HEK293 (cell line): ENCODE measurements at regions not wholly inside any gene's neighbourhood (a gene's known extent, or its start where the extent isn't known, plus 50 kb on each side); places are given as distances from the start of the nearest gene placed in this dataset.

Experiments
- CTCF ChIA-PET: fragments of 350-600 bp; formaldehyde crosslinking; extraction: SDS; loops from one replicate; lab custom pipeline; 2021; ENCODE audit warnings: antibody characterized with exemption; lab: Yijun Ruan, JAX
- POLR2A ChIA-PET: fragments of 300-600 bp; formaldehyde crosslinking; extraction: SDS; loops from one replicate; lab custom pipeline; 2020; ENCODE audit warnings: antibody characterized with exemption, inconsistent platforms; lab: Yijun Ruan, JAX
- H3K27ac ChIP-seq: fragments of 200-500 bp; sonication (Bioruptor generic); 2 replicates; pipeline ENCODE4 v1.5.1; 2014; ENCODE audit warnings: low read depth, low read length, control low read depth, inconsistent platforms; ENCODE audit errors: extremely low read depth
- H3K36me3 ChIP-seq, 2 experiments: fragments of 200-500 bp in 1 of 2; sonication (Bioruptor generic) in 1 of 2; 1 replicate in 1 of 2; 2 replicates in 1 of 2; pipeline ENCODE4 v1.5.1; 2014 to 2017; ENCODE audit warnings: inconsistent platforms in 2 of 2, low read length in 2 of 2; ENCODE audit not compliant: control insufficient read depth in 2 of 2, insufficient read depth in 1 of 2
- H3K4me1 ChIP-seq: fragments of 200-500 bp; sonication (Bioruptor generic); 2 replicates; pipeline ENCODE4 v1.5.1; 2014; ENCODE audit warnings: mild to moderate bottlenecking, low read length, inconsistent platforms; ENCODE audit not compliant: control insufficient read depth, insufficient read depth
- H3K4me3 ChIP-seq: 2 replicates; pipeline ENCODE4 v1.5.1; 2011; ENCODE audit warnings: low read depth, mild to moderate bottlenecking, control low read depth, low read length, moderate library complexity
- H3K9me3 ChIP-seq: fragments of 200-500 bp; sonication (Bioruptor generic); 2 replicates; pipeline ENCODE4 v1.5.1; 2014; ENCODE audit warnings: low read depth, low read length, inconsistent platforms; ENCODE audit not compliant: control insufficient read depth, insufficient read depth
- GLI2 ChIP-seq: fragments of 450-650 bp; formaldehyde crosslinking; IDR thresholded peaks from 2 replicates; pipeline ENCODE4; 2017; ENCODE audit warnings: missing biosample characterization, missing genetic modification characterization, low read depth, borderline replicate concordance
- KLF8 ChIP-seq: fragments of 450-650 bp; formaldehyde crosslinking; IDR thresholded peaks from 2 replicates; pipeline ENCODE4 v1.5.1; 2016; ENCODE audit warnings: missing biosample characterization, missing genetic modification characterization
- SALL2 ChIP-seq: fragments of 450-650 bp; formaldehyde crosslinking; IDR thresholded peaks from 2 replicates; pipeline ENCODE4 v1.5.0; 2017; ENCODE audit warnings: missing biosample characterization, mild to moderate bottlenecking, missing genetic modification characterization, borderline replicate concordance
- WT1 ChIP-seq: fragments of 450-650 bp; formaldehyde crosslinking; IDR thresholded peaks from 2 replicates; pipeline ENCODE4 v1.5.1; 2016; ENCODE audit warnings: missing biosample characterization, missing genetic modification characterization
- ZBTB11 ChIP-seq: fragments of 450-650 bp; formaldehyde crosslinking; conservative IDR thresholded peaks from 2 replicates; pipeline ENCODE4 v1.5.1; 2016; ENCODE audit warnings: low read depth, missing biosample characterization, missing genetic modification characterization
- ZBTB44 ChIP-seq: fragments of 450-650 bp; IDR thresholded peaks from 2 replicates; pipeline ENCODE4 v1.5.1; 2018; ENCODE audit warnings: missing biosample characterization, mild to moderate bottlenecking, missing genetic modification characterization
- ZBTB49 ChIP-seq: fragments of 450-650 bp; formaldehyde crosslinking; IDR thresholded peaks from 2 replicates; pipeline ENCODE4 v1.5.1; 2016; ENCODE audit warnings: missing biosample characterization, missing genetic modification characterization, low read depth
- ZIC2 ChIP-seq: fragments of 450-650 bp; formaldehyde crosslinking; IDR thresholded peaks from 2 replicates; pipeline ENCODE4 v1.5.1; 2016; ENCODE audit warnings: missing biosample characterization, missing genetic modification characterization
- ZNF132 ChIP-seq: fragments of 450-650 bp; formaldehyde crosslinking; IDR thresholded peaks from 2 replicates; pipeline ENCODE4 v1.5.1; 2017; ENCODE audit warnings: missing biosample characterization, missing genetic modification characterization, borderline replicate concordance
- ZNF184 ChIP-seq: fragments of 450-650 bp; IDR thresholded peaks from 2 replicates; pipeline ENCODE4 v1.5.1; 2018; ENCODE audit warnings: missing biosample characterization, mild to moderate bottlenecking, missing genetic modification characterization
- ZNF302 ChIP-seq: fragments of 450-650 bp; formaldehyde crosslinking; IDR thresholded peaks from 2 replicates; pipeline ENCODE4 v1.5.1; 2016; ENCODE audit warnings: missing biosample characterization, missing genetic modification characterization, low read depth
- ZNF398 ChIP-seq: fragments of 450-650 bp; formaldehyde crosslinking; IDR thresholded peaks from 2 replicates; pipeline ENCODE4 v1.5.1; 2017; ENCODE audit warnings: missing biosample characterization, missing genetic modification characterization
- ZNF423 ChIP-seq: fragments of 450-650 bp; formaldehyde crosslinking; IDR thresholded peaks from 2 replicates; pipeline ENCODE4 v1.5.1; 2016; ENCODE audit warnings: missing biosample characterization, missing genetic modification characterization
- ZNF426 ChIP-seq: fragments of 450-650 bp; formaldehyde crosslinking; IDR thresholded peaks from 2 replicates; pipeline ENCODE4 v1.5.1; 2017; ENCODE audit warnings: missing biosample characterization, missing genetic modification characterization, mild to moderate bottlenecking, inconsistent platforms, moderate library complexity
- ZNF473 ChIP-seq: fragments of 450-650 bp; formaldehyde crosslinking; IDR thresholded peaks from 2 replicates; pipeline ENCODE4 v1.5.1; 2017; ENCODE audit warnings: missing biosample characterization, missing genetic modification characterization
- ZNF48 ChIP-seq: fragments of 450-650 bp; formaldehyde crosslinking; IDR thresholded peaks from 2 replicates; pipeline ENCODE4 v1.5.1; 2016; ENCODE audit warnings: missing biosample characterization, missing genetic modification characterization
- ZNF530 ChIP-seq: fragments of 450-650 bp; formaldehyde crosslinking; IDR thresholded peaks from 2 replicates; pipeline ENCODE4 v1.5.1; 2016; ENCODE audit warnings: low read depth, missing biosample characterization, missing genetic modification characterization
- ZNF558 ChIP-seq: fragments of 450-650 bp; formaldehyde crosslinking; IDR thresholded peaks from 2 replicates; pipeline ENCODE4 v1.5.1; 2016; ENCODE audit warnings: missing biosample characterization, missing genetic modification characterization
- ZNF560 ChIP-seq: fragments of 450-650 bp; formaldehyde crosslinking; IDR thresholded peaks from 2 replicates; pipeline ENCODE4 v1.5.1; 2017; ENCODE audit warnings: missing biosample characterization, missing genetic modification characterization, borderline replicate concordance
- TF ChIP-seq, protein P1 (sequence below): fragments of 450-650 bp; formaldehyde crosslinking; IDR thresholded peaks from 2 replicates; pipeline ENCODE4 v1.5.1; 2017; ENCODE audit warnings: missing biosample characterization, missing genetic modification characterization

GRCh38 chr6:43993881-43994523 is 133.2 kb downstream of the MRPL14 start (continued):
- TF ChIP-seq ZNF132 (tag by site-specific recombination) = no peak
- TF ChIP-seq ZNF530 (tag by site-specific recombination) = no peak
- TF ChIP-seq KLF8 (tag by site-specific recombination) = no peak
- no peak for TF ChIP-seq ZNF48 (tag by site-specific recombination)
- TF ChIP-seq ZNF560 (tag by site-specific recombination) = no peak
- no peak for TF ChIP-seq ZNF302

DNA sequence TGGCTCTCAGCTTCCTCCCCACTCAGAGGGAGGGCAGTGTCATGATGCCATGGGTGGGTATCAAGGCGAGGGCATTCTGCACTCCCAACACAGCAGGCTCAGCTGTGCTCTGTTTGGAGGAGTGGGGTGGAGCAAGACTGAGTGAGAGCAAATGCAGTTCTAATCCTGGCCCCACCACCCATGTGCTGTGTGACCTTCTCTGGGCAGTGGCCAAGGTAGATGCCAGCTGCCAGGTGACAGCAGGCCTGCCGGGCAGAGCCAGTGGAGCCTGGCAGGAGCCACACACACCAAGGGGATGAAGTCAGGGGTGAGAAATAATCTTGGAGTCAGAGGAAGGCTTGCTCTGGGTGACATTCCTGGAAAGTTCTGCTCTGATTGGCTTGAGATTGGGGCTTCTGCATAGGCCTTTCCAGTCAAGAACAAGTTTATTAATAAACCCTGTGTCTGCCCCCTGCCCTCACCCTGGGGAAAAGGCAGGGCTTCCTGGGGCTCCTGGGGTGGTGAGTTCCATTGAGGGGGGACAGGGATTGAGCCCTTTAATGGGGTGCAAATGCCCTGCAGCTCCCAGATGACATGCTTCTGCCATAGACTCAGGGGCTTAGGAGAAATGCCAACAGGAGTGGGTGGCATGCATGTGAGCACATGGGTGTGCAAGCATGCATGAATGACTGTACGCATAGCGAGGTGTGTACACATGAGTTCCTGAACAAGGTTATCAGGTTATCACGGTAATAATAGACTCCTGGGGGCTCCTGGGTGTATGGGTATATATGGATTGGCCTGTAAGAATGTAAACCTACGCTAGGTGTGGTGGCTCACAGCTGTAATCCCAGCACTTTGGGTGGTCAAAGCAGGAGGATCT is 134.2 kb downstream of the MRPL14 start:
- H3K4me1 ChIP-seq = no peaks in the 10 kb centered on the region
- CTCF ChIA-PET = interaction anchor here (1.0 to 1.3 kb wide), 3 partner anchors 11 to 86 kb away, joined by 3 read pairs; no protein-coding TSS in a partner anchor
- TF ChIP-seq WT1 = no peak
- TF ChIP-seq ZIC2 (tag by site-specific recombination) = peak; percentile 58
- TF ChIP-seq ZBTB44 (tag by site-specific recombination) = no peak
- no peak for TF ChIP-seq ZNF473
- TF ChIP-seq GLI2 (tag by site-specific recombination) = no peak
- no peak for TF ChIP-seq ZNF426 (tag by site-specific recombination)
- TF ChIP-seq, all 188 proteins: peak for 1
- POLR2A ChIA-PET = no interaction called here
- H3K27ac ChIP-seq = no peak overlapping the region
- no peaks in the 10 kb centered on the region for H3K9me3 ChIP-seq
- H3K36me3 ChIP-seq = no peaks in the 10 kb centered on the region
- H3K4me3 ChIP-seq = no peak overlapping the region

GRCh38 chr6:43992126-43992663 is 135.1 kb downstream of the MRPL14 start:
- POLR2A ChIA-PET = interaction anchor here (2.5 kb wide), 1 partner anchor 222 kb away, joined by 9 read pairs; the partner anchor contains the start of gene VEGFA
- H3K4me3 ChIP-seq = no peak overlapping the region
- CTCF ChIA-PET = interaction anchor here (1.0 to 1.2 kb wide), 2 partner anchors 11 to 40 kb away, joined by 3 read pairs; no protein-coding TSS in a partner anchor
- no peak overlapping the region for H3K27ac ChIP-seq
- H3K36me3 ChIP-seq = no peaks in the 10 kb centered on the region
- no peaks in the 10 kb centered on the region for H3K4me1 ChIP-seq
- no peaks in the 10 kb centered on the region for H3K9me3 ChIP-seq
- no peak for TF ChIP-seq ZNF398 (tag by site-specific recombination)
- no peak for TF ChIP-seq ZNF423 (tag by site-specific recombination)
- TF ChIP-seq ZNF530 (tag by site-specific recombination) = no peak
- no peak for TF ChIP-seq ZBTB11 (tag by site-specific recombination)
- TF ChIP-seq, protein P1, sequence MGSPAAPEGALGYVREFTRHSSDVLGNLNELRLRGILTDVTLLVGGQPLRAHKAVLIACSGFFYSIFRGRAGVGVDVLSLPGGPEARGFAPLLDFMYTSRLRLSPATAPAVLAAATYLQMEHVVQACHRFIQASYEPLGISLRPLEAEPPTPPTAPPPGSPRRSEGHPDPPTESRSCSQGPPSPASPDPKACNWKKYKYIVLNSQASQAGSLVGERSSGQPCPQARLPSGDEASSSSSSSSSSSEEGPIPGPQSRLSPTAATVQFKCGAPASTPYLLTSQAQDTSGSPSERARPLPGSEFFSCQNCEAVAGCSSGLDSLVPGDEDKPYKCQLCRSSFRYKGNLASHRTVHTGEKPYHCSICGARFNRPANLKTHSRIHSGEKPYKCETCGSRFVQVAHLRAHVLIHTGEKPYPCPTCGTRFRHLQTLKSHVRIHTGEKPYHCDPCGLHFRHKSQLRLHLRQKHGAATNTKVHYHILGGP (tag by site-specific recombination) = no peak
- TF ChIP-seq ZNF558 (tag by site-specific recombination) = no peak
- TF ChIP-seq ZNF184 (tag by site-specific recombination) = no peak
- TF ChIP-seq ZBTB49 (tag by site-specific recombination) = no peak
- no peak for TF ChIP-seq SALL2 (tag by site-specific recombination)
